Heart right ventricle (tissue), 16 donors: ENCODE measurements at regions not wholly inside any gene's neighbourhood (a gene's known extent, or its start where the extent isn't known, plus 50 kb on each side); places are given as distances from the start of the nearest gene placed in this dataset.

Experiments
- ATAC-seq, 8 donors: fragments of 200-7000 bp; cut with Tn5 transposase; one replicate each; pipeline ENCODE4 v1.9.1; 2020; ENCODE audit warnings: mild to moderate bottlenecking in 8 of 8, moderate library complexity in 8 of 8, moderate number of reproducible peaks in 1 of 8
- DNase-seq, 2 donors: peaks; one replicate each; pipeline ENCODE4 v3.0.0-alpha.2; 2020
- H3K27ac ChIP-seq, 10 donors: fragments of 200-600 bp; sonication (generic) in 2 of 10; one replicate each; pipeline versions ENCODE4 v1.5.0 to v1.8.0; 2020 to 2022; ENCODE audit warnings: mild to moderate bottlenecking in 3 of 10
- H3K27me3 ChIP-seq, 7 donors: fragments of 200-600 bp; one replicate each; pipeline ENCODE4 v1.8.0; 2021 to 2022; ENCODE audit warnings: mild to moderate bottlenecking in 2 of 7
- H3K36me3 ChIP-seq, 9 donors: fragments of 200-600 bp; sonication (generic) in 1 of 9; one replicate each; pipeline versions ENCODE4 v1.5.0 to v1.8.0; 2020 to 2022; ENCODE audit warnings: mild to moderate bottlenecking in 2 of 9
- H3K4me1 ChIP-seq, 9 donors: fragments of 200-600 bp; sonication (generic) in 1 of 9; one replicate each; pipeline versions ENCODE4 v1.5.0 to v1.8.0; 2020 to 2022; ENCODE audit warnings: mild to moderate bottlenecking in 4 of 9
- H3K4me3 ChIP-seq, 10 donors: fragments of 200-600 bp; sonication (generic) in 2 of 10; one replicate each; pipeline versions ENCODE4 v1.5.0 to v1.8.0; 2020 to 2022; ENCODE audit warnings: mild to moderate bottlenecking in 7 of 10, moderate library complexity in 2 of 10
- H3K9me3 ChIP-seq, 11 donors: fragments of 200-600 bp in 10 of 11; sonication (generic) in 2 of 11; one replicate each; pipeline versions ENCODE4 v1.5.0 to v1.8.0; 2013 to 2022; ENCODE audit warnings: mild to moderate bottlenecking in 2 of 11, control low read depth in 1 of 11, moderate library complexity in 1 of 11
- WGBS, 2 donors: extraction: QIAGEN DNeasy Blood & Tissue Kit; methylation state at CpG; one replicate each; pipeline ENCODE4 v1.1.7; 2013; ENCODE audit warnings: inconsistent platforms in 1 of 2; 5-methylcytosine and 5-hydroxymethylcytosine counted together
- intact Hi-C, 10 donors: fragments of 100-400 bp; cut with DNase I; formaldehyde crosslinking; loops; one replicate each; pipeline versions ENCODE4 v1.11.1 to v1.14.2; 2022
- TF ChIP-seq, protein P1 (sequence below), 9 donors: fragments of 200-600 bp; sonication (generic) in 2 of 9; IDR thresholded peaks; one replicate each; pipeline versions ENCODE4 v1.5.0 to v1.8.0; 2021 to 2022; ENCODE audit warnings: antibody characterized with exemption in 9 of 9, mild to moderate bottlenecking in 5 of 9, moderate library complexity in 1 of 9
- donor health status: Arrhythmogenic right ventricular cardiomyopathy.
- donor health status: ischemic (EF 13 %, LVEDD 7.1; RV severe dilation, severe dysfunction).
- donor health status: healthy with polysubstance abuse.
- donor health status: DM: no; HTN: yes; CAD: no.
- donor health status: DM: no; HTN: no; CAD: no.
- donor health status: ischemic (EF 25% LVEDD 6.9; RV normal size, moderate dysfunction).
- donor health status: ischemic (EF 25% LVEDD 5.7; RV mildly dilated, moderate dysfunction).
- donor health status: healthy.
- donor health status: DM: yes; HTN: yes; CAD: no.
- donor health status: Ischemic cardiomyopathy.
- donor health status: ischemic (EF 35%, LVEDD 5.7; RV mildly dilated, moderate dysfunction).
- donor health status: nonischemic (EF 11% LVEDD 7.7; RV severe dilation, severe dysfunction).
- donor health status: DM: yes; HTN: yes; CAD: no.
- donor health status: PGD.
- donor health status: ischemic (EF 29% LVEDD 5.4; RV normal size, mild dysfunction).
- donor health status: nonischemic (EF 23%, LVEDD 6.1; RV moderate dilation, normal function).

DNA sequence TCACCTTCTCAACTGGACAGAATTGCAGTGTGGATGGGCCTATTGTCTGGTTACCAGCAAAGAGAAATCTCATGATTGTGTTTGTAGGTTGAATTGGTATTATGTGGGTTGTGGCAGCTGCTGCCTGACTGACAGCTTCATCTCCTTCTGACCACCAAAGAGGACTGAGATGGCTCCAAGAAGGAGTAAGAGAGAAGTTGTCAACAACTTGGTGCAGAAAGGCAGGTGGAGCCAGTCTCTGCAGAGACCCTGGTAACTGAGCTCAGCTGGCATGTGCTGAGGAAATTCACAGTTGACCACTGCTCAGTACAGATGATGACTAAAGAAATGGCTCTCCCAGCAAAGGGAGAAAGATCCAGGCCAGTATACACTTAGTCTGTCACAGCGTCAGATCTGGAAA is 240.0 kb upstream of the AMIGO2 start:
- no peak for DNase-seq
- no peak for ATAC-seq
- Histone ChIP-seq H3K36me3 (no peaks in the 10 kb centered on the region), H3K27me3 (no peaks in the 10 kb centered on the region), H3K27ac (no peak overlapping the region), H3K4me3 (no peak overlapping the region), H3K4me1 (peaks cover 0 to 27% (median 16%) of the 10 kb centered on the region in 9 donors), H3K9me3 (peaks cover 0 to 4% (median 0%) of the 10 kb centered on the region in 11 donors)
- WGBS, 2 donors = 93 to 96% methylated on average over 1 of the region's 1 CpG
- TF ChIP-seq, protein P1, sequence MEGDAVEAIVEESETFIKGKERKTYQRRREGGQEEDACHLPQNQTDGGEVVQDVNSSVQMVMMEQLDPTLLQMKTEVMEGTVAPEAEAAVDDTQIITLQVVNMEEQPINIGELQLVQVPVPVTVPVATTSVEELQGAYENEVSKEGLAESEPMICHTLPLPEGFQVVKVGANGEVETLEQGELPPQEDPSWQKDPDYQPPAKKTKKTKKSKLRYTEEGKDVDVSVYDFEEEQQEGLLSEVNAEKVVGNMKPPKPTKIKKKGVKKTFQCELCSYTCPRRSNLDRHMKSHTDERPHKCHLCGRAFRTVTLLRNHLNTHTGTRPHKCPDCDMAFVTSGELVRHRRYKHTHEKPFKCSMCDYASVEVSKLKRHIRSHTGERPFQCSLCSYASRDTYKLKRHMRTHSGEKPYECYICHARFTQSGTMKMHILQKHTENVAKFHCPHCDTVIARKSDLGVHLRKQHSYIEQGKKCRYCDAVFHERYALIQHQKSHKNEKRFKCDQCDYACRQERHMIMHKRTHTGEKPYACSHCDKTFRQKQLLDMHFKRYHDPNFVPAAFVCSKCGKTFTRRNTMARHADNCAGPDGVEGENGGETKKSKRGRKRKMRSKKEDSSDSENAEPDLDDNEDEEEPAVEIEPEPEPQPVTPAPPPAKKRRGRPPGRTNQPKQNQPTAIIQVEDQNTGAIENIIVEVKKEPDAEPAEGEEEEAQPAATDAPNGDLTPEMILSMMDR (IDR thresholded peaks at IDR 0.05) = no peak
- intact Hi-C loops = loop anchor here in 1 of 10 donors (10.0 kb wide), 1 partner anchor 235 kb away; no protein-coding TSS in a partner anchor

DNA sequence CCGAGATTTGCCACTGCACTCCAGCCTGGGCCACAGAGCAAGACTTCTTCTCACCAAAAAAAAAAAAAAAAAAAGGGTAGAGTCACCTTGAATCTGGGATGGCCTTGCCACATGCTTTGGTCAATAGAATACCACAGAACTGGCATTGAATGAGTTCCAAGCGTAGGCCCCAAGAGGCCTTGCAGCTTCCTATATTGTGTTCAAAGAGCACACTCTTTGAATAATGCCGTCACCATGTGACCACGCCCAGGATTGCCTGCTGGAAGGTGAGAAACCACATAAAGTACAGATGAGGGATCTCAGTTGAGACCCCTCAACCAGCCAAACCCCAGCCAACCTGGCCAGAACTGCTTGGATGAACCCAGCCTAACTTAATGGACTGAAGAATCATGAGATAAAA is 239.2 kb upstream of the AMIGO2 start:
- 82 to 91% methylated on average over 4 of the region's 4 CpGs for WGBS, 2 donors
- no peaks in the 10 kb centered on the region for H3K27me3 ChIP-seq
- intact Hi-C loops = loop anchor here in 1 of 10 donors (10.0 kb wide), 1 partner anchor 234 kb away; no protein-coding TSS in a partner anchor

DNA sequence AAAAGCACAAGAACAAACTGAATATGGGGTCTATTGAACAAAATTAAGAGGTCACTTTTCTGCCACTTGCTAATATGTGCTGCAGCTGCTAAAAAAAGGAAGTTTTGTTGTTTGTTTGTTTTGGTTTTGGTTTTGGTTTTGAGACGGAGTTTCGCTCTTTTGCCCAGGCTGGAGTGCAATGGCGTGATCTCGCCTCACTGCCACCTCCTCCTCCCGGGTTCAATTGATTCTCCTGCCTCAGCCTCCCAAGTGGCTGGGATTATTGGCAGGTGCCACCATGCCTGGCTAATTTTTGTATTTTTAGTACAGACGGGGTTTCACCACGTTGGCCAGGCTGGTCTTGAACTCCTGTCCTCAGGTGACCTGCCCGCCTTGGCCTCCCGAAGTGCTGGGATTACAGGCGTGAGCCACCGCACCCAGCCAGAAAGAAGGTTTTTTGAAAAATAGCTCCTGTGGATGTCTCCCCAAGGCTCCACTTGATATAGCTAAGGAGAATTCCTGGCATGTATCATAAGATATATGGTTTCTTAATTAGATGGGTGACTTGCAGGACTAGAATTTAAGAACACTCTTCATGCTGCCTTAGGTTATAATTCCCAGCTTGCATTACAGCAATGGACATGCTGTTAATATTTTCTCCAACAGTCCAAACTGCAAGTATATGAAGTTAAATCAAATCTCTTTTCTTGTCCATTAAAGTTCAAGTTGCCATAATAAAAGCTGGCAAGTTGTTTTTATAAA is 237.6 kb upstream of the AMIGO2 start:
- Histone ChIP-seq H3K4me1 (peaks cover 0 to 34% (median 16%) of the 10 kb centered on the region in 9 donors), H3K4me3 (peak overlapping the region in 7 of 10 donors; percentile 4 to 48 (median 28)), H3K27me3 (no peaks in the 10 kb centered on the region), H3K9me3 (peaks cover 0 to 4% (median 0%) of the 10 kb centered on the region in 11 donors), H3K36me3 (no peaks in the 10 kb centered on the region), H3K27ac (peak overlapping the region in 9 of 10 donors; percentile 10 to 86 (median 45))
- TF ChIP-seq, protein P1 (IDR thresholded peaks at IDR 0.05) = no peak
- intact Hi-C loops = loop anchor here in 1 of 10 donors (10.0 kb wide), 1 partner anchor 233 kb away; no protein-coding TSS in a partner anchor
- WGBS, 2 donors = 50 to 61% methylated on average over 11 of the region's 11 CpGs
- ATAC-seq (peak in 1 of 8 donors; percentile 65), DNase-seq (no peak)

More for the DNA sequence above, 239.2 kb upstream of the AMIGO2 start:
- DNase-seq (no peak), ATAC-seq (no peak)
- TF ChIP-seq, protein P1 (IDR thresholded peaks at IDR 0.05) = no peak
- H3K36me3 ChIP-seq = no peaks in the 10 kb centered on the region
- no peak overlapping the region for H3K4me3 ChIP-seq
- no peak overlapping the region for H3K27ac ChIP-seq
- peaks cover 0 to 4% (median 0%) of the 10 kb centered on the region in 11 donors for H3K9me3 ChIP-seq
- peaks cover 0 to 27% (median 16%) of the 10 kb centered on the region in 9 donors for H3K4me1 ChIP-seq

DNA sequence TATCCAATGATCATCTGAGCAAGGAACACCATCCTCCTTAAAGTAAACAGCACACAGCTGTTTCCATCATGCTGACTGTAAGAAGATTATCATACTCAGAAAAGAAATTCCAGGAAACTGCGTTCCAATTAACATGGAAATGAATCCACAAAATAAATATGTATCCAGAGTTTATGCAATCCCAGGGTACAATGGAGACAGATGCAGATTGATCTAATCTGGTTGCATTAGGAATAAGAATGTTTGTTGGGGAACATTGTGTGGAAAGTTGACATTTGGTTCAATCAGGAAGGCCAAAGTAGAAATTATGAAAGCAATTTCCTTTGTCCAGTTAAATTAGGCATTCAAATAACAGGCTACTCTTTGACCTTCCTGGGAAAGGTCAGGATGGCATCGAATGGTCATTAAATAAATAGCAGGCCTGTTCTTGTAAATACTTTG is 236.9 kb upstream of the AMIGO2 start:
- intact Hi-C loops = loop anchor here in 1 of 10 donors (10.0 kb wide), 1 partner anchor 232 kb away; no protein-coding TSS in a partner anchor

More for the DNA sequence above, 236.9 kb upstream of the AMIGO2 start:
- ATAC-seq (peak in 4 of 8 donors; percentile 49 to 70 (median 52)), DNase-seq (no peak)
- H3K36me3 ChIP-seq = no peaks in the 10 kb centered on the region
- TF ChIP-seq, protein P1 (IDR thresholded peaks at IDR 0.05) = no peak
- H3K4me3 ChIP-seq = peak overlapping the region in 5 of 10 donors; percentile 9 to 48 (median 28)
- WGBS, 2 donors = 31 to 40% methylated on average over 2 of the region's 2 CpGs
- H3K27ac ChIP-seq = peak overlapping the region in 9 of 10 donors; percentile 28 to 86 (median 46)
- peaks cover 0 to 34% (median 16%) of the 10 kb centered on the region in 9 donors for H3K4me1 ChIP-seq
- peaks cover 0 to 4% (median 0%) of the 10 kb centered on the region in 11 donors for H3K9me3 ChIP-seq
- H3K27me3 ChIP-seq = no peaks in the 10 kb centered on the region
